ENCODE measurements at regions not wholly inside any gene's neighbourhood (a gene's known extent, or its start where the extent isn't known, plus 50 kb on each side); places are given as distances from the start of the nearest gene placed in this dataset.

GRCh38 chr7:17595546-17595945, 297.1 kb downstream of the AHR start:
- Mint-ChIP-seq H3K36me3 (ENCODE audit: unreplicated experiment) (no peaks in the 10 kb centered on the region), H3K4me1 (ENCODE audit: low read depth, unreplicated experiment) (no peaks in the 10 kb centered on the region), H3K4me3 (ENCODE audit: unreplicated experiment) (no peak overlapping the region), H3K27me3 (ENCODE audit: unreplicated experiment) (no peaks in the 10 kb centered on the region), H3K9me3 (ENCODE audit: unreplicated experiment) (no peaks in the 10 kb centered on the region), H3K27ac (ENCODE audit: unreplicated experiment) (no peak overlapping the region)
- no peak for DNase-seq
- no peak for TF ChIP-seq CTCF (IDR thresholded peaks at IDR 0.05; ENCODE audit: partially characterized antibody, unreplicated experiment)

- no peaks in the 10 kb centered on the region for H3K9me3 Mint-ChIP-seq (ENCODE audit: unreplicated experiment)
- no peaks in the 10 kb centered on the region for H3K27me3 Mint-ChIP-seq (ENCODE audit: unreplicated experiment)
- no peak overlapping the region for H3K4me3 Mint-ChIP-seq (ENCODE audit: unreplicated experiment)
Observed at GRCh38 chr7:17598305-17598704, 299.9 kb downstream of the AHR start.

GRCh38 chr7:17598846-17599245, 300.4 kb downstream of the AHR start:
- Mint-ChIP-seq H3K4me1 (ENCODE audit: low read depth, unreplicated experiment) (no peaks in the 10 kb centered on the region), H3K36me3 (ENCODE audit: unreplicated experiment) (no peaks in the 10 kb centered on the region), H3K27ac (ENCODE audit: unreplicated experiment) (no peak overlapping the region), H3K27me3 (ENCODE audit: unreplicated experiment) (no peaks in the 10 kb centered on the region), H3K4me3 (ENCODE audit: unreplicated experiment) (no peak overlapping the region), H3K9me3 (ENCODE audit: unreplicated experiment) (peaks cover 5% of the 10 kb centered on the region)
- no peak for DNase-seq
- TF ChIP-seq CTCF (IDR thresholded peaks at IDR 0.05; ENCODE audit: partially characterized antibody, unreplicated experiment): no peak

More at GRCh38 chr7:17598305-17598704, 299.9 kb downstream of the AHR start:
- Mint-ChIP-seq H3K27ac (ENCODE audit: unreplicated experiment) (no peak overlapping the region), H3K4me1 (ENCODE audit: low read depth, unreplicated experiment) (no peaks in the 10 kb centered on the region), H3K36me3 (ENCODE audit: unreplicated experiment) (no peaks in the 10 kb centered on the region)
- no peak for DNase-seq
- no peak for TF ChIP-seq CTCF (IDR thresholded peaks at IDR 0.05; ENCODE audit: partially characterized antibody, unreplicated experiment)

GRCh38 chr7:17599733-17600339, 301.4 kb downstream of the AHR start:
- H3K9me3 Mint-ChIP-seq (ENCODE audit: unreplicated experiment): peaks cover 6% of the 10 kb centered on the region
- H3K4me3 Mint-ChIP-seq (ENCODE audit: unreplicated experiment): no peak overlapping the region

More at GRCh38 chr7:17599733-17600339, 301.4 kb downstream of the AHR start:
- Mint-ChIP-seq H3K27ac (ENCODE audit: unreplicated experiment) (no peak overlapping the region), H3K4me1 (ENCODE audit: low read depth, unreplicated experiment) (no peaks in the 10 kb centered on the region), H3K27me3 (ENCODE audit: unreplicated experiment) (no peaks in the 10 kb centered on the region), H3K36me3 (ENCODE audit: unreplicated experiment) (no peaks in the 10 kb centered on the region)
- TF ChIP-seq CTCF (IDR thresholded peaks at IDR 0.05; ENCODE audit: partially characterized antibody, unreplicated experiment): no peak
- DNase-seq: no peak

All from glutamatergic neuron (in vitro differentiated cells).